A549 (cell line): ENCODE measurements at regions not wholly inside any gene's neighbourhood (a gene's known extent, or its start where the extent isn't known, plus 50 kb on each side); places are given as distances from the start of the nearest gene placed in this dataset.
A peak's percentile ranks its signal among the peaks of the same experiment; 100 is the strongest.

Experiments used
- ATAC-seq, 2 experiments: fragments of 200-7000 bp in 1 of 2; fragments of >200 bp in 1 of 2; cut with Nextera tagmentation in 1 of 2; cut with Tn5 transposase in 1 of 2; 3 replicates each; pipeline versions ENCODE4 v1.8.0 to v1.9.1; 2018 to 2020; ENCODE audit warnings: mild to moderate bottlenecking in 1 of 2, moderate library complexity in 1 of 2
- CTCF ChIA-PET: fragments of 300-600 bp; sonication (Branson Sonifier 250); formaldehyde crosslinking; extraction: SDS; loops from one replicate; lab custom pipeline; 2021; ENCODE audit warnings: antibody characterized with exemption, inconsistent platforms; lab: Yijun Ruan, JAX
- POLR2A ChIA-PET: fragments of 350-600 bp; formaldehyde crosslinking; extraction: SDS; loops from one replicate; lab custom pipeline; 2021; ENCODE audit warnings: antibody characterized with exemption, inconsistent platforms; lab: Yijun Ruan, JAX
- DNase-seq, 2 experiments: peaks; one replicate each; pipeline versions ENCODE4 v3.0.0 to v3.0.0-alpha.2; 2011 to 2016; ENCODE audit warnings: low read depth in 1 of 2, low spot score in 1 of 2
- FAIRE-seq: peaks from 2 replicates; lab custom pipeline; 2011; peaks lifted over from hg19 to GRCh38; lab: Jason Lieb, UNC
- H3K27ac ChIP-seq, 2 experiments: fragments of >200 bp; sonication (Bioruptor Twin); formaldehyde crosslinking; 3 replicates each; pipeline ENCODE4 v1.5.1; 2016 to 2017
- H3K4me1 ChIP-seq: fragments of >200 bp; sonication (Bioruptor Twin); formaldehyde crosslinking; 3 replicates; pipeline ENCODE4 v1.6.1; 2016
- H3K4me2 ChIP-seq: fragments of >200 bp; sonication (Bioruptor Twin); formaldehyde crosslinking; 3 replicates; pipeline ENCODE4 v1.6.1; 2016
- H3K4me3 ChIP-seq: fragments of >200 bp; sonication (Bioruptor Twin); formaldehyde crosslinking; 3 replicates; pipeline ENCODE4 v1.5.1; 2016
- H3K9me3 ChIP-seq: fragments of >200 bp; sonication (Bioruptor Twin); formaldehyde crosslinking; 3 replicates; pipeline ENCODE4 v1.6.1; 2016
- ATOH8 ChIP-seq: fragments of 250-450 bp; sonication (Bioruptor Pico); IDR thresholded peaks from 2 replicates; pipeline ENCODE4 v1.5.0; 2020; ENCODE audit warnings: low read depth, mild to moderate bottlenecking, moderate library complexity
- BCL3 ChIP-seq: fragments of >200 bp; sonication (Bioruptor Twin); formaldehyde crosslinking; IDR thresholded peaks from 3 replicates; pipeline ENCODE4 v1.6.1; 2016
- BHLHE40 ChIP-seq: IDR thresholded peaks from 2 replicates; pipeline ENCODE4 v1.6.1; 2012; ENCODE audit warnings: low read depth, low read length, inconsistent platforms
- CBX2 ChIP-seq: fragments of 200-600 bp; sonication (generic); IDR thresholded peaks from 2 replicates; pipeline ENCODE4 v1.6.1; 2016; ENCODE audit warnings: low read depth, mild to moderate bottlenecking, borderline replicate concordance
- CEBPB ChIP-seq, 2 experiments: fragments of >200 bp in 1 of 2; sonication (Bioruptor Twin) in 1 of 2; formaldehyde crosslinking in 1 of 2; IDR thresholded peaks; 2 replicates each; pipeline ENCODE4 v1.6.1; 2012 to 2016
- CTCF ChIP-seq: fragments of >200 bp; sonication (Bioruptor Twin); formaldehyde crosslinking; IDR thresholded peaks from 3 replicates; pipeline ENCODE4 v1.5.1; 2016
- E2F6 ChIP-seq: IDR thresholded peaks from 2 replicates; pipeline ENCODE4 v1.6.1; 2012; ENCODE audit warnings: low read depth, borderline replicate concordance
- ESRRA ChIP-seq: fragments of 150-350 bp; IDR thresholded peaks from 2 replicates; pipeline ENCODE4 v1.6.1; 2014; ENCODE audit warnings: mild to moderate bottlenecking, low read length, borderline replicate concordance
- FOSL2 ChIP-seq, 2 experiments: fragments of 450-650 bp in 1 of 2; fragments of >200 bp in 1 of 2; sonication (Bioruptor Twin) in 1 of 2; formaldehyde crosslinking; IDR thresholded peaks; 2 replicates each; pipeline versions ENCODE4 v1.5.0 to v1.6.1; 2016 to 2020; ENCODE audit warnings: mild to moderate bottlenecking in 1 of 2, moderate library complexity in 1 of 2
- HES2 ChIP-seq: fragments of >200 bp; sonication (Bioruptor Twin); formaldehyde crosslinking; IDR thresholded peaks from 2 replicates; pipeline ENCODE4 v1.6.1; 2016
- HOXB5 ChIP-seq: fragments of 250-450 bp; sonication (Bioruptor Pico); IDR thresholded peaks from 2 replicates; pipeline ENCODE4 v1.5.0; 2020; ENCODE audit warnings: mild to moderate bottlenecking, moderate library complexity
- JUN ChIP-seq, 2 experiments: fragments of >200 bp; sonication (Bioruptor Twin); formaldehyde crosslinking; IDR thresholded peaks; 2 replicates in 1 of 2; 3 replicates in 1 of 2; pipeline ENCODE4 v1.6.1; 2016 to 2017
- JUNB ChIP-seq: fragments of >200 bp; sonication (Bioruptor Twin); formaldehyde crosslinking; IDR thresholded peaks from 2 replicates; pipeline ENCODE4 v1.6.1; 2016
- KDM1A ChIP-seq: fragments of 200-600 bp; sonication (generic); IDR thresholded peaks from 2 replicates; pipeline ENCODE4 v1.6.1; 2016; ENCODE audit warnings: low read depth, mild to moderate bottlenecking
- KDM5A ChIP-seq: fragments of 200-600 bp; sonication (generic); IDR thresholded peaks from 2 replicates; pipeline ENCODE4 v1.6.1; 2016; ENCODE audit warnings: antibody characterized with exemption, mild to moderate bottlenecking
- MAZ ChIP-seq: fragments of 150-350 bp; IDR thresholded peaks from 2 replicates; pipeline ENCODE4 v1.6.1; 2014; ENCODE audit warnings: antibody characterized with exemption, low read depth, low read length, borderline replicate concordance
- NFE2L2 ChIP-seq: fragments of 150-350 bp; conservative IDR thresholded peaks from 2 replicates; pipeline ENCODE4 v1.6.1; 2014; ENCODE audit warnings: low read length
- NPAS2 ChIP-seq: fragments of 250-450 bp; sonication (Bioruptor Pico); IDR thresholded peaks from 2 replicates; pipeline ENCODE4 v1.8.0; 2022; ENCODE audit warnings: mild to moderate bottlenecking, moderate library complexity, borderline replicate concordance
- RAD21 ChIP-seq, 2 experiments: fragments of >200 bp in 1 of 2; sonication (Bioruptor Twin) in 1 of 2; formaldehyde crosslinking in 1 of 2; IDR thresholded peaks in 1 of 2; conservative IDR thresholded peaks in 1 of 2; 2 replicates in 1 of 2; 3 replicates in 1 of 2; pipeline ENCODE4 v1.6.1; 2012 to 2018; ENCODE audit warnings: inconsistent platforms in 1 of 2
- RCOR1 ChIP-seq: fragments of 150-350 bp; IDR thresholded peaks from 2 replicates; pipeline ENCODE4 v1.6.1; 2014; ENCODE audit warnings: antibody characterized with exemption, low read length, low read depth
- RFX5 ChIP-seq: fragments of 450-650 bp; IDR thresholded peaks from 2 replicates; pipeline ENCODE4 v1.7.1; 2014; ENCODE audit warnings: antibody characterized with exemption, mild to moderate bottlenecking, moderate library complexity
- RNF2 ChIP-seq: fragments of 200-600 bp; sonication (generic); IDR thresholded peaks from 2 replicates; pipeline ENCODE4 v1.6.1; 2016; ENCODE audit warnings: low read depth, mild to moderate bottlenecking, antibody characterized with exemption, moderate library complexity, borderline replicate concordance
- SMC3 ChIP-seq: fragments of >200 bp; sonication (Bioruptor Twin); formaldehyde crosslinking; IDR thresholded peaks from 3 replicates; pipeline ENCODE4 v1.6.1; 2018; ENCODE audit warnings: inconsistent platforms
- TP53 ChIP-seq: fragments of 250-450 bp; sonication (Bioruptor Pico); IDR thresholded peaks from 2 replicates; pipeline ENCODE4 v1.5.0; 2021; ENCODE audit warnings: mild to moderate bottlenecking, moderate library complexity
- WGBS: methylation state at CpG from one replicate; pipeline ENCODE4 v1.1.6; 2017; ENCODE audit errors: missing lambda C conversion rate; 5-methylcytosine and 5-hydroxymethylcytosine counted together

- POLR2A ChIA-PET: no interaction called here
- no peak overlapping the region for H3K27ac ChIP-seq
- ATAC-seq (peak; percentile 30 to 77; a peak in 3 of 6 replicates), DNase-seq (peak; percentile 13 to 54), FAIRE-seq (no peak)
- CTCF ChIA-PET: interaction anchor here (0.6 to 1.7 kb wide), 11 partner anchors 10 to 400 kb away, joined by 3 to 6 read pairs (median 4); no protein-coding TSS in a partner anchor
- peaks cover 5% of the 10 kb centered on the region; the same call in 1 of the 3 replicates for H3K4me1 ChIP-seq
- H3K4me3 ChIP-seq: no peak overlapping the region
- H3K4me2 ChIP-seq: no peak overlapping the region
- H3K9me3 ChIP-seq: no peaks in the 10 kb centered on the region
- 0% methylated on average over 1 of the region's 1 CpG for WGBS
- TF ChIP-seq ESRRA (no peak), CTCF (peak; percentile 70), BHLHE40 (no peak), CBX2 (no peak), RAD21 (conservative IDR thresholded peaks at IDR 0.05 in 1 of 2, IDR thresholded peaks at IDR 0.05 in 1 of 2) (peak; percentile 43 to 51; a peak in 4 of 5 replicates), BCL3 (no peak), SMC3 (peak; percentile 67)
Observed at GRCh38 chr6:165729307-165729936, 66.4 kb upstream of the PDE10A start.

- Histone ChIP-seq H3K27ac (no peak overlapping the region), H3K4me3 (no peak overlapping the region), H3K4me2 (no peak overlapping the region), H3K4me1 (peaks cover 5% of the 10 kb centered on the region; the same call in 1 of the 3 replicates), H3K9me3 (no peaks in the 10 kb centered on the region)
- ATAC-seq: no peak
- no peak for TF ChIP-seq JUN (IDR thresholded peaks at IDR 0.05)
- no peak for TF ChIP-seq E2F6
- no peak for TF ChIP-seq MAZ
- TF ChIP-seq HOXB5 (CRISPR knock-in tag): no peak
- TF ChIP-seq CEBPB (IDR thresholded peaks at IDR 0.05): no peak
- no peak for TF ChIP-seq TP53
- TF ChIP-seq KDM1A: no peak
- no peak for TF ChIP-seq JUNB
- no peak for TF ChIP-seq FOSL2 (IDR thresholded peaks at IDR 0.05)
- TF ChIP-seq FOSL2 (CRISPR knock-in tag; IDR thresholded peaks at IDR 0.05): no peak
- TF ChIP-seq NPAS2 (CRISPR knock-in tag): no peak
- no peak for TF ChIP-seq ATOH8 (CRISPR knock-in tag)
- TF ChIP-seq RCOR1: no peak
- no peak for TF ChIP-seq RNF2
- TF ChIP-seq CBX2: no peak
- TF ChIP-seq HES2: no peak
- no peak for TF ChIP-seq RFX5
- no peak for TF ChIP-seq KDM5A
- TF ChIP-seq NFE2L2: no peak
- FAIRE-seq: no peak
- no peak for DNase-seq
- ChIA-PET CTCF (interaction anchor here (1.5 to 1.6 kb wide), 2 partner anchors 17 to 122 kb away, joined by 3 to 5 read pairs; no protein-coding TSS in a partner anchor), POLR2A (no interaction called here)
- WGBS: 72% methylated on average over 2 of the region's 2 CpGs
Observed at GRCh38 chr6:165728216-165728615, 65.2 kb upstream of the PDE10A start.
